Loucy (cell line): ENCODE measurements at regions not wholly inside any gene's neighbourhood (a gene's known extent, or its start where the extent isn't known, plus 50 kb on each side); places are given as distances from the start of the nearest gene placed in this dataset.

Experiments
- EZH2phosphoT487 ChIP-seq: fragments of 200-600 bp; IDR thresholded peaks from 2 replicates; pipeline ENCODE4 v1.6.1; 2018; ENCODE audit warnings: antibody characterized with exemption, mild to moderate bottlenecking, moderate library complexity, borderline replicate concordance
- TF ChIP-seq, protein P1 (sequence below): fragments of 200-600 bp; sonication (generic); conservative IDR thresholded peaks from 2 replicates; pipeline ENCODE4 v1.5.1; 2014; ENCODE audit warnings: mild to moderate bottlenecking, antibody characterized with exemption, low read length

DNA sequence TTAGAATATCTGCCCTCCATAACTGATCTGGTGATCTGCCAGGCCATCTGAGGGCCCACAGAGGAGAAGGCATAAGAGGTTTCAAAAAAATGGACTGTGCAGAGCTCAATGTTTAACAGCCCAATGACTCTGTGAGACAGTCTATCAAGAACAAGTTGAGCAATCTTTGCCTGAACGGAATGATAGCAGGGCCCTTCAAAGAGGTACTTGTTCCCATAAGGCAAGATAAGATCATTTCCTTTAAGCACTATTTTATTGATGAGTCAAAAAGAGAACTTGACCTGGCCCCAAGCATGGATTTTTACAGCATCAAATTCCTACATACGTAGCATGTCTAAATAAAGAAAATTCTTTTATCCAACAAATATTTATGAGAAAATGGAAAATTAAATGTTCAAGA is 182.8 kb downstream of the IDS start:
- TF ChIP-seq, protein P1, sequence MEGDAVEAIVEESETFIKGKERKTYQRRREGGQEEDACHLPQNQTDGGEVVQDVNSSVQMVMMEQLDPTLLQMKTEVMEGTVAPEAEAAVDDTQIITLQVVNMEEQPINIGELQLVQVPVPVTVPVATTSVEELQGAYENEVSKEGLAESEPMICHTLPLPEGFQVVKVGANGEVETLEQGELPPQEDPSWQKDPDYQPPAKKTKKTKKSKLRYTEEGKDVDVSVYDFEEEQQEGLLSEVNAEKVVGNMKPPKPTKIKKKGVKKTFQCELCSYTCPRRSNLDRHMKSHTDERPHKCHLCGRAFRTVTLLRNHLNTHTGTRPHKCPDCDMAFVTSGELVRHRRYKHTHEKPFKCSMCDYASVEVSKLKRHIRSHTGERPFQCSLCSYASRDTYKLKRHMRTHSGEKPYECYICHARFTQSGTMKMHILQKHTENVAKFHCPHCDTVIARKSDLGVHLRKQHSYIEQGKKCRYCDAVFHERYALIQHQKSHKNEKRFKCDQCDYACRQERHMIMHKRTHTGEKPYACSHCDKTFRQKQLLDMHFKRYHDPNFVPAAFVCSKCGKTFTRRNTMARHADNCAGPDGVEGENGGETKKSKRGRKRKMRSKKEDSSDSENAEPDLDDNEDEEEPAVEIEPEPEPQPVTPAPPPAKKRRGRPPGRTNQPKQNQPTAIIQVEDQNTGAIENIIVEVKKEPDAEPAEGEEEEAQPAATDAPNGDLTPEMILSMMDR: no peak
- TF ChIP-seq EZH2phosphoT487: no peak
